Progenitor cell of endocrine pancreas (in vitro differentiated cells): ENCODE measurements at regions not wholly inside any gene's neighbourhood (a gene's known extent, or its start where the extent isn't known, plus 50 kb on each side); places are given as distances from the start of the nearest gene placed in this dataset.

Experiments used
- DNase-seq: peaks from one replicate; pipeline ENCODE4 v3.0.0; 2021; ENCODE audit warnings: low spot score; ENCODE audit not compliant: unreplicated experiment
- H3K27ac Mint-ChIP-seq: 2 replicates; pipeline ENCODE4 v1.8.0; 2021; ENCODE audit warnings: mild to moderate bottlenecking, moderate library complexity, mixed read lengths
- H3K27me3 Mint-ChIP-seq: 2 replicates; pipeline ENCODE4 v1.8.0; 2021; ENCODE audit warnings: mixed read lengths
- H3K36me3 Mint-ChIP-seq: 2 replicates; pipeline ENCODE4 v1.8.0; 2022; ENCODE audit warnings: mixed read lengths; ENCODE audit not compliant: insufficient read depth
- H3K4me1 Mint-ChIP-seq: 2 replicates; pipeline ENCODE4 v1.8.0; 2021; ENCODE audit warnings: low read depth, mixed read lengths
- H3K4me3 Mint-ChIP-seq: 2 replicates; pipeline ENCODE4 v1.8.0; 2021; ENCODE audit warnings: low read depth, mild to moderate bottlenecking, moderate library complexity, mixed read lengths
- H3K9me3 Mint-ChIP-seq: 2 replicates; pipeline ENCODE4 v1.8.0; 2021; ENCODE audit warnings: low read depth, mixed read lengths
- TF ChIP-seq, protein P1 (sequence below): fragments of 200-600 bp; sonication (generic); IDR thresholded peaks from one replicate; pipeline ENCODE4 v1.5.0; 2021; ENCODE audit warnings: antibody characterized with exemption, mild to moderate bottlenecking; ENCODE audit not compliant: unreplicated experiment

DNA sequence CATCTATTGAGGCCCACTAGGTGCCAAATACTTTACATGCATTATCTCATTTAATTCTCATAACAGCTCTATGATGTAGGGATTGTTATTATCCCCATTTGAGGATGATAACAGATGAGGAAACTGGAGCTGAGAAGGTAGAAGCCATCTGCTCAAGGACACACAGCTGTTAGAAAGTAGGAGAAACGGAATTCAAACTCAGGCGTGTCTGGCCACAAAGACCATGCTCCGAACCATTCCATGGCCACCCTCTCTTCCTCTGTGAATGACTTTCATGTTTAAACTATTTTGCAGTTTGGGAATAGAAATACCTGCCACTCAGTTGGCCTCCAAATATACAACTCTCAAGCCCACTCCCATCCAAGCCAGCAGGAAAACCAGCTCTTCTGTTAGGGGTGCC is 87.6 kb upstream of the ANKRD55 start:
- peaks cover 49% of the 10 kb centered on the region for H3K27me3 Mint-ChIP-seq
- H3K9me3 Mint-ChIP-seq, result no peaks in the 10 kb centered on the region
- H3K4me1 Mint-ChIP-seq, result peaks cover 6% of the 10 kb centered on the region
- TF ChIP-seq, protein P1, sequence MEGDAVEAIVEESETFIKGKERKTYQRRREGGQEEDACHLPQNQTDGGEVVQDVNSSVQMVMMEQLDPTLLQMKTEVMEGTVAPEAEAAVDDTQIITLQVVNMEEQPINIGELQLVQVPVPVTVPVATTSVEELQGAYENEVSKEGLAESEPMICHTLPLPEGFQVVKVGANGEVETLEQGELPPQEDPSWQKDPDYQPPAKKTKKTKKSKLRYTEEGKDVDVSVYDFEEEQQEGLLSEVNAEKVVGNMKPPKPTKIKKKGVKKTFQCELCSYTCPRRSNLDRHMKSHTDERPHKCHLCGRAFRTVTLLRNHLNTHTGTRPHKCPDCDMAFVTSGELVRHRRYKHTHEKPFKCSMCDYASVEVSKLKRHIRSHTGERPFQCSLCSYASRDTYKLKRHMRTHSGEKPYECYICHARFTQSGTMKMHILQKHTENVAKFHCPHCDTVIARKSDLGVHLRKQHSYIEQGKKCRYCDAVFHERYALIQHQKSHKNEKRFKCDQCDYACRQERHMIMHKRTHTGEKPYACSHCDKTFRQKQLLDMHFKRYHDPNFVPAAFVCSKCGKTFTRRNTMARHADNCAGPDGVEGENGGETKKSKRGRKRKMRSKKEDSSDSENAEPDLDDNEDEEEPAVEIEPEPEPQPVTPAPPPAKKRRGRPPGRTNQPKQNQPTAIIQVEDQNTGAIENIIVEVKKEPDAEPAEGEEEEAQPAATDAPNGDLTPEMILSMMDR, result no peak
- H3K27ac Mint-ChIP-seq, result no peak overlapping the region
- H3K4me3 Mint-ChIP-seq, result no peak overlapping the region
- no peaks in the 10 kb centered on the region for H3K36me3 Mint-ChIP-seq
- no peak for DNase-seq

DNA sequence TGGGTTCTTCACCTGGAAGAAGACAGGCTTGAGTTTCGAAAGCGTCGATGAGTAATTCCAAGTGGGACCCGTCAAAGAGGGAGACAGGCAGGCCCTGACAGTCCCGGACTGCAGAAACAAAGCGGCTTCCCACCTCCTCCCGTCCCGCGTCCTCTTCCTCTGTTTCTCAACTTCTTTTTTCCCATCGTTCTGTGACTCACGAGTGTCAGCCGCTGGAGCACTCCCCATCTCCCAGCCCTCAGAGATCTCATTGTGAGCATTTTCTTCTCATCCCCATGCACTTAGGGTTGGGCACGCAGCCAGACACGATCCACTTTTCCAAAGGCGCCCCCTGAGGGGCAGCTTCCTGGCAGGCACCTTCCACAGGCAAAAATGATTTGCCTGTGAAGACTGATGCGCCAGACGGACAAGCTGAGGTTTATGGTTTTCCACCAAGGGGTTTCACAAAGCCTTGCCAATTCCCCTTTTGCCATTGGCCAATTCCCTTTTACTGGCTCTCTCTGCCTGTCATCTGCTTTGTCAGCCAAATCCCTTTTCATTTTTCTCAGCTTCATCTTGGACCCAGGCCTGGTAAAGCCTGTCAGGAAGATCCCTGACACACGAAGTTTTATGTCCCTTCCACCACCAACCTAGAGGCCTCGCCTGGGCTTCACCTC is 86.5 kb upstream of the ANKRD55 start:
- H3K9me3 Mint-ChIP-seq, result no peaks in the 10 kb centered on the region
- H3K36me3 Mint-ChIP-seq, result no peaks in the 10 kb centered on the region
- no peak for DNase-seq
- no peak overlapping the region for H3K27ac Mint-ChIP-seq
- TF ChIP-seq, protein P1, result no peak
- H3K4me1 Mint-ChIP-seq, result no peaks in the 10 kb centered on the region
- H3K4me3 Mint-ChIP-seq, result no peak overlapping the region
- H3K27me3 Mint-ChIP-seq, result peaks cover 40% of the 10 kb centered on the region

DNA sequence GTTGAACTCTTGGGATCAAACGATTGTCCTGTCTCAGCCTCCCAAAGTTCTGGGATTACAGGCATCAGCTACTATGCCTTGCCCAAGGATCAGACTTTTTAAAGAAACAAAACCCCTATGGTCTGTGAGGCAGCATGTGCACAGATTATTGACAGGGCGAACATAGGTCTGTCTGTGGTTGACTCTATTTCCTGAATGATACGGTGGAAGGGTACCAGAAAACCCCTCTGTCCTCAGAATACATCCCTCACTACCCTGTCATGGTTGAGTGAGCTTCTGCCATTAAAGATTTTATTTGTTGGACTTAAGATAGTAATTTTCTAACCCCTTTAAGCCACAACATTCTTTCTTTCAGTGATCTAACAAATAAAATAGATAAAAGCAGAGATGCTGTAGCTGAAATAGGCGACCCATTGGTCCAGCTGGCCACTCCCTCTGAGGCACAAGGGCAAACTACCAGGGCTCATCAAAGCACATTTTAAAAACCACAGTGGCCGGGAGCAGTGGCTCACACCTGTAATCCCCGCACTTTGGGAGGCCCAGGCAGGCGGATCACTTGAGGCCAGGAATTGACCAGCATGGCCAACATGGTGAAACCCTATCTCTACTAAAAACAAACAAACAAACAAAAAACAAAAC is 84.9 kb upstream of the ANKRD55 start:
- TF ChIP-seq, protein P1, result no peak
- Mint-ChIP-seq H3K4me3 (no peak overlapping the region), H3K27me3 (peaks cover 44% of the 10 kb centered on the region), H3K4me1 (no peaks in the 10 kb centered on the region), H3K9me3 (no peaks in the 10 kb centered on the region), H3K36me3 (no peaks in the 10 kb centered on the region), H3K27ac (no peak overlapping the region)
- no peak for DNase-seq

DNA sequence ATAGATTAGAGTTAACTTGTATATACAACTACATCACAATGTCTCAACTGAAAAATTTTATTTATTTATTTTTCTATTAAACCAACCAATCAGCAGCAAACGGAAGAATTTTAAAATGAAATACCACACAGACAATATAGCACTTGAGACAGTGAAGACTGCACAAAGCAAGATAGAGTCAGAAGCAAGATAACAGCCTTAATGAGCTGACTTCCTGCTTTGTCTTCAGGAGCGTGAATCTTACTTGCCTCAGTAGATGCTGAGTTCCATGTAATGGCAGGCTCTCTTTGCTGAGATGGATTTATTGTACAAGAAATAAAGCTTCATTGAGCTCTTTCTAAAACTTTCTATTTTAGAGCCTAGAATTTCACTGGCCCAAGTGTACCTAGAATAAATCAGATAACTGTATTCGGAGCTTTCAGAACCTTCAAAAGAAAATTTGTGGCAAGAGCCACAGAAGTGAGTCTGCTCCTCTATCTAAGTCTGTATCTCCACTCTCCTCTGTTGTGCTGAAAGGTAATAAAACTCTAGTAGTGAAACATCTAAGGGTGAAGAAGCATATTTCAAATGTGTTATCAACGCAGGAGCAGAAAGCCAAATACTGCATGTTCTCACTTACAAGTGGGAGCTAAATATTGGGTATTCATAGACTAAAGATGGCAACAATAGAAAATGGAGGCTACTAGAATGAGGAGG is 83.3 kb upstream of the ANKRD55 start:
- Mint-ChIP-seq H3K4me3 (no peak overlapping the region), H3K27me3 (peaks cover 36% of the 10 kb centered on the region), H3K27ac (no peak overlapping the region), H3K4me1 (peaks cover 8% of the 10 kb centered on the region), H3K36me3 (no peaks in the 10 kb centered on the region), H3K9me3 (no peaks in the 10 kb centered on the region)
- no peak for DNase-seq
- TF ChIP-seq, protein P1, result no peak

DNA sequence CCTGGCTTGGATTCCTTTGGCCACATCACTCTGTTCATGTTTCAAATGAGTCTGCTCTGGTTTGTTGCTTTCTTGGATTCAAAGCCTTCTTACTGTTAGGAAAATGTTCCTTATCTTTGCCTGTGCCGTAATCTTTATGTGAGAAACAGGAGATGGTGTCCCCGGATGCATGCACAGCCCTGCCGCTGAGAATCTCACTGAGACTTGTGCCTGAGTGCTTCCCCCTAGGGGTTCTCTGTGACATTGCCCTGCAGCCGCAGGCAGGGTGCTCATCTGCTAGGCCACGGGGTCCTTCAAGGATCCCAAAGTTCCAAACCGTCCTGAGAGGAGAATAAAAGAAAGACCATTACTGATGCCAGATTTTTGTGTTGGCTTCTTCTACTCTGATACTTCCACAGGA is 81.4 kb upstream of the ANKRD55 start:
- Mint-ChIP-seq H3K27ac (no peak overlapping the region), H3K4me3 (no peak overlapping the region), H3K9me3 (no peaks in the 10 kb centered on the region), H3K27me3 (peaks cover 28% of the 10 kb centered on the region), H3K36me3 (no peaks in the 10 kb centered on the region), H3K4me1 (peaks cover 18% of the 10 kb centered on the region)
- TF ChIP-seq, protein P1, result peak; percentile 38
- no peak for DNase-seq
